ENCODE measurements at regions not wholly inside any gene's neighbourhood (a gene's known extent, or its start where the extent isn't known, plus 50 kb on each side); places are given as distances from the start of the nearest gene placed in this dataset.

GRCh38 chr2:175244697-175245096 lies 63.2 kb upstream of the ATP5MC3 start:
- no peak for TF ChIP-seq TAF1 (conservative IDR thresholded peaks at IDR 0.05)
- TF ChIP-seq ZBTB33 (IDR thresholded peaks at IDR 0.05), result no peak
- TF ChIP-seq RXRA (IDR thresholded peaks at IDR 0.05), result no peak
- TF ChIP-seq CTCF (IDR thresholded peaks at IDR 0.05; ENCODE audit: low read depth, low read length, missing input control), result no peak
- no peak for TF ChIP-seq REST (IDR thresholded peaks at IDR 0.05)
- no peak for TF ChIP-seq ATF3 (IDR thresholded peaks at IDR 0.05)
- TF ChIP-seq RAD21 (IDR thresholded peaks at IDR 0.05), result no peak
- no peak for TF ChIP-seq SP1 (IDR thresholded peaks at IDR 0.05)
- no peak for TF ChIP-seq JUND (IDR thresholded peaks at IDR 0.05)
- TF ChIP-seq YY1 (IDR thresholded peaks at IDR 0.05), result no peak
- no peak for TF ChIP-seq MAX (IDR thresholded peaks at IDR 0.05)
- TF ChIP-seq HNF4G (IDR thresholded peaks at IDR 0.05), result no peak
- no peak for TF ChIP-seq EGR1 (IDR thresholded peaks at IDR 0.05; ENCODE audit: low read depth in 2 of 2)
